Hematopoietic multipotent progenitor cell treated with erythropoietin and hydrocortisone succinate and interleukin-3 and kit ligand, for 4 days (in vitro differentiated cells): ENCODE measurements at regions not wholly inside any gene's neighbourhood (a gene's known extent, or its start where the extent isn't known, plus 50 kb on each side); places are given as distances from the start of the nearest gene placed in this dataset.
"Not testable (repeated sequence)": the region's sequence is repeated elsewhere in the genome, so short reads cannot be mapped to it uniquely, and the experiment has no call there.

Source experiments
- DNase-seq: peaks from one replicate; pipeline ENCODE4 v3.0.0-alpha.2; 2015

GRCh38 chr15:45812200-45812599, 177.4 kb downstream of the SQOR start:
- DNase-seq, result no peak

GRCh38 chr15:45817578-45817977, 182.7 kb downstream of the SQOR start:
- not testable (repeated sequence) for DNase-seq

GRCh38 chr15:45821390-45821789, 186.6 kb downstream of the SQOR start:
- no peak for DNase-seq

- DNase-seq, result not testable (repeated sequence)
Measured at GRCh38 chr15:45822968-45823367, 188.1 kb downstream of the SQOR start.

GRCh38 chr15:45827275-45827674, 192.4 kb downstream of the SQOR start:
- DNase-seq, result no peak

GRCh38 chr15:45827766-45828165, 192.9 kb downstream of the SQOR start:
- DNase-seq, result no peak

- no peak for DNase-seq
Measured at GRCh38 chr15:45829336-45830153, 194.7 kb downstream of the SQOR start.

- no peak for DNase-seq
Measured at GRCh38 chr15:45831787-45832186, 197.0 kb downstream of the SQOR start.

- no peak for DNase-seq
Measured at GRCh38 chr15:45834622-45835021, 199.8 kb downstream of the SQOR start.

GRCh38 chr15:45842151-45842550, 207.3 kb downstream of the SQOR start:
- DNase-seq, result no peak

- no peak for DNase-seq
Measured at GRCh38 chr15:45847645-45848044, 212.8 kb downstream of the SQOR start.

- DNase-seq, result no peak
Measured at GRCh38 chr15:45849136-45849535, 214.3 kb downstream of the SQOR start.

GRCh38 chr15:45854455-45855202, 219.8 kb downstream of the SQOR start:
- DNase-seq, result no peak

- DNase-seq, result no peak
Measured at GRCh38 chr15:45855210-45855906, 220.5 kb downstream of the SQOR start.

GRCh38 chr15:45855907-45856579, 221.2 kb downstream of the SQOR start:
- no peak for DNase-seq

- no peak for DNase-seq
Measured at GRCh38 chr15:45857291-45857690, 222.5 kb downstream of the SQOR start.

- no peak for DNase-seq
Measured at GRCh38 chr15:45858491-45858890, 223.7 kb downstream of the SQOR start.

GRCh38 chr15:45862034-45862433, 227.2 kb downstream of the SQOR start:
- no peak for DNase-seq

GRCh38 chr15:45863881-45864580, 229.2 kb downstream of the SQOR start:
- DNase-seq, result no peak

- DNase-seq, result no peak
Measured at GRCh38 chr15:45866616-45867015, 231.8 kb downstream of the SQOR start.

- no peak for DNase-seq
Measured at GRCh38 chr15:45867281-45867680, 232.5 kb downstream of the SQOR start.

GRCh38 chr15:45868109-45868691, 233.4 kb downstream of the SQOR start:
- DNase-seq, result no peak
